ENCODE measurements at regions not wholly inside any gene's neighbourhood (a gene's known extent, or its start where the extent isn't known, plus 50 kb on each side); places are given as distances from the start of the nearest gene placed in this dataset.

DNA sequence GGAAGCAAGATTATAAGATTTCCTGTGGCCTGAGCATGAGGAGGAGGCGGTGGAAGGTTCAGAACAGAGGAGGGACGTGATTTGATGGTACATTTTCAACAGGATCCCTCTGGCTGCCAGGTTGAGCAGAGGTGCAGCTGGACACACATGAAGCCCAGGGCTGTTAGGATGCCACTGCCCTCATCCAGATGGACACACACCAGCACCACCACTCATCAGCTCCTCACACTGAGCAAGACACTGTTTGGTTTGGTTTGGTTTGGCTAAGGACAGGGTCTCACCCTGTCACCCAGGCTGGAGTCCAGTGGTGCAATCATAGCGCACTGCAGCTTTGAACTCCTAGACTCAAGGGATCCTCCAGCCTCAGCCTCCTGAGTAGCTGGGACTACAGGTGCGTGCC, 402.6 kb upstream of the C16orf82 start:
- WGBS (ENCODE audit: insufficient coverage, low coverage, missing lambda C conversion rate), result 2% methylated on average over 4 of the region's 4 CpGs
- H4K20me1 ChIP-seq (replicated peaks; ENCODE audit: control insufficient read depth, insufficient read depth, low read length), result no peaks in the 10 kb centered on the region; the same call in 1 of the 2 replicates
- ATAC-seq (no peak), DNase-seq (ENCODE audit: extremely low read depth in 1 of 4, low spot score in 3 of 4) (no peak), FAIRE-seq (no peak)
- H3K27ac ChIP-seq (ENCODE audit: extremely low read depth, low read depth, low read length), result no peak overlapping the region
- H2AFZ ChIP-seq (ENCODE audit: low read depth, low read length), result no peak overlapping the region
- BruUV-seq (replicated peaks), result no TSS peak
- H3K79me2 ChIP-seq (ENCODE audit: control insufficient read depth, insufficient read depth, low read length), result no peaks in the 10 kb centered on the region
- no peaks in the 10 kb centered on the region for H3K9me1 ChIP-seq (ENCODE audit: control insufficient read depth, insufficient read depth, low read length)
- no peak overlapping the region for H3K4me2 ChIP-seq (ENCODE audit: insufficient read depth, low read length)
- TF ChIP-seq ETV1 (tag; conservative IDR thresholded peaks at IDR 0.05; ENCODE audit: low read depth), result no peak
- no peak for TF ChIP-seq NFE2L1 (tag; IDR thresholded peaks at IDR 0.05; ENCODE audit: borderline replicate concordance, low read depth)
- no peak for TF ChIP-seq ZNF668 (CRISPR knock-in tag; IDR thresholded peaks at IDR 0.05)
- TF ChIP-seq, protein P1, sequence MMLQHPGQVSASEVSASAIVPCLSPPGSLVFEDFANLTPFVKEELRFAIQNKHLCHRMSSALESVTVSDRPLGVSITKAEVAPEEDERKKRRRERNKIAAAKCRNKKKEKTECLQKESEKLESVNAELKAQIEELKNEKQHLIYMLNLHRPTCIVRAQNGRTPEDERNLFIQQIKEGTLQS (IDR thresholded peaks at IDR 0.05), result no peak
- TF ChIP-seq, protein P1 (CRISPR knock-in tag; conservative IDR thresholded peaks at IDR 0.05), result no peak
- TF ChIP-seq ZFP30 (CRISPR knock-in tag; IDR thresholded peaks at IDR 0.05; ENCODE audit: borderline replicate concordance), result no peak
- TF ChIP-seq ZKSCAN3 (CRISPR knock-in tag; IDR thresholded peaks at IDR 0.05), result no peak
- TF ChIP-seq ZNF778 (CRISPR knock-in tag; IDR thresholded peaks at IDR 0.05), result no peak
- TF ChIP-seq GABPB1 (CRISPR knock-in tag; IDR thresholded peaks at IDR 0.05), result no peak
- TF ChIP-seq, protein P2, sequence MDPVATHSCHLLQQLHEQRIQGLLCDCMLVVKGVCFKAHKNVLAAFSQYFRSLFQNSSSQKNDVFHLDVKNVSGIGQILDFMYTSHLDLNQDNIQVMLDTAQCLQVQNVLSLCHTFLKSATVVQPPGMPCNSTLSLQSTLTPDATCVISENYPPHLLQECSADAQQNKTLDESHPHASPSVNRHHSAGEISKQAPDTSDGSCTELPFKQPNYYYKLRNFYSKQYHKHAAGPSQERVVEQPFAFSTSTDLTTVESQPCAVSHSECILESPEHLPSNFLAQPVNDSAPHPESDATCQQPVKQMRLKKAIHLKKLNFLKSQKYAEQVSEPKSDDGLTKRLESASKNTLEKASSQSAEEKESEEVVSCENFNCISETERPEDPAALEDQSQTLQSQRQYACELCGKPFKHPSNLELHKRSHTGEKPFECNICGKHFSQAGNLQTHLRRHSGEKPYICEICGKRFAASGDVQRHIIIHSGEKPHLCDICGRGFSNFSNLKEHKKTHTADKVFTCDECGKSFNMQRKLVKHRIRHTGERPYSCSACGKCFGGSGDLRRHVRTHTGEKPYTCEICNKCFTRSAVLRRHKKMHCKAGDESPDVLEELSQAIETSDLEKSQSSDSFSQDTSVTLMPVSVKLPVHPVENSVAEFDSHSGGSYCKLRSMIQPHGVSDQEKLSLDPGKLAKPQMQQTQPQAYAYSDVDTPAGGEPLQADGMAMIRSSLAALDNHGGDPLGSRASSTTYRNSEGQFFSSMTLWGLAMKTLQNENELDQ (CRISPR knock-in tag; IDR thresholded peaks at IDR 0.05; ENCODE audit: borderline replicate concordance), result no peak
- no peak for TF ChIP-seq GATA2 (CRISPR knock-in tag; IDR thresholded peaks at IDR 0.05)
- TF ChIP-seq, protein P3, sequence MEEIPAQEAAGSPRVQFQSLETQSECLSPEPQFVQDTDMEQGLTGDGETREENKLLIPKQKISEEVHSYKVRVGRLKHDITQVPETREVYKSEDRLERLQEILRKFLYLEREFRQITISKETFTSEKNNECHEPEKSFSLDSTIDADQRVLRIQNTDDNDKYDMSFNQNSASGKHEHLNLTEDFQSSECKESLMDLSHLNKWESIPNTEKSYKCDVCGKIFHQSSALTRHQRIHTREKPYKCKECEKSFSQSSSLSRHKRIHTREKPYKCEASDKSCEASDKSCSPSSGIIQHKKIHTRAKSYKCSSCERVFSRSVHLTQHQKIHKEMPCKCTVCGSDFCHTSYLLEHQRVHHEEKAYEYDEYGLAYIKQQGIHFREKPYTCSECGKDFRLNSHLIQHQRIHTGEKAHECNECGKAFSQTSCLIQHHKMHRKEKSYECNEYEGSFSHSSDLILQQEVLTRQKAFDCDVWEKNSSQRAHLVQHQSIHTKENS (CRISPR knock-in tag; IDR thresholded peaks at IDR 0.05), result no peak
- no peak for TF ChIP-seq MYNN (IDR thresholded peaks at IDR 0.05)
- TF ChIP-seq MYNN (CRISPR knock-in tag; IDR thresholded peaks at IDR 0.05), result no peak
- TF ChIP-seq, protein P4, sequence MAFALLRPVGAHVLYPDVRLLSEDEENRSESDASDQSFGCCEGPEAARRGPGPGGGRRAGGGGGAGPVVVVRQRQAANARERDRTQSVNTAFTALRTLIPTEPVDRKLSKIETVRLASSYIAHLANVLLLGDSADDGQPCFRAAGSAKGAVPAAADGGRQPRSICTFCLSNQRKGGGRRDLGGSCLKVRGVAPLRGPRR (CRISPR knock-in tag; IDR thresholded peaks at IDR 0.05), result no peak
- no peaks in the 10 kb centered on the region for H3K9me3 ChIP-seq (replicated peaks; ENCODE audit: control insufficient read depth, insufficient read depth, low read depth, low read length)
- intact Hi-C loops (cut with micrococcal nuclease), result no loop called here
- H3K36me3 ChIP-seq (ENCODE audit: control insufficient read depth, insufficient read depth, low read length), result no peaks in the 10 kb centered on the region
- CTCF ChIA-PET (ENCODE audit: low intra/inter-chr PET ratio), result no interaction called here
- H3K9ac ChIP-seq (ENCODE audit: insufficient read depth in 1 of 2, low read depth in 2 of 2, low read length in 2 of 2), result no peak overlapping the region
- H3K4me1 ChIP-seq (replicated peaks in 1 of 2; ENCODE audit: control insufficient read depth in 2 of 2, insufficient read depth in 2 of 2, low read length in 2 of 2), result no peaks in the 10 kb centered on the region
- H3K27me3 ChIP-seq (ENCODE audit: control insufficient read depth in 2 of 2, insufficient read depth in 2 of 2, low read length in 2 of 2), result peaks cover 0 to 10% of the 10 kb centered on the region in 2 experiments; a peak in 2 of 5 replicates
- in situ Hi-C loops (cut with MboI), result no loop called here
- POLR2A ChIA-PET, result no interaction called here
- no peak overlapping the region for H3K4me3 ChIP-seq
